Upper lobe of right lung (tissue), 1 donor: ENCODE measurements at regions not wholly inside any gene's neighbourhood (a gene's known extent, or its start where the extent isn't known, plus 50 kb on each side); places are given as distances from the start of the nearest gene placed in this dataset.

Source experiments
- ATAC-seq: fragments of 200-7000 bp; cut with Tn5 transposase; one replicate; pipeline ENCODE4 v1.9.1; 2020; ENCODE audit warnings: mild to moderate bottlenecking, moderate library complexity
- DNase-seq: peaks from one replicate; pipeline ENCODE4 v3.0.0-alpha.2; 2020
- H3K27ac ChIP-seq: fragments of 200-600 bp; one replicate; pipeline ENCODE4 v1.8.0; 2022
- H3K27me3 ChIP-seq: fragments of 200-600 bp; one replicate; pipeline ENCODE4 v1.8.0; 2022; ENCODE audit warnings: mild to moderate bottlenecking
- H3K36me3 ChIP-seq: fragments of 200-600 bp; one replicate; pipeline ENCODE4 v1.8.0; 2022
- H3K4me1 ChIP-seq: fragments of 200-600 bp; one replicate; pipeline ENCODE4 v1.8.0; 2022
- H3K4me3 ChIP-seq: fragments of 200-600 bp; one replicate; pipeline ENCODE4 v1.8.0; 2022; ENCODE audit warnings: mild to moderate bottlenecking
- H3K9me3 ChIP-seq: fragments of 200-600 bp; one replicate; pipeline ENCODE4 v1.8.0; 2022
- intact Hi-C: fragments of 100-400 bp; cut with DNase I; formaldehyde crosslinking; loops from one replicate; pipeline ENCODE4 v1.11.0; 2022
- TF ChIP-seq, protein P1 (sequence below): fragments of 200-600 bp; IDR thresholded peaks from one replicate; pipeline ENCODE4 v1.8.0; 2022; ENCODE audit warnings: antibody characterized with exemption
- donor health status: DM: no; HTN: yes; CAD: no; lungs with severe emphysema.

DNA sequence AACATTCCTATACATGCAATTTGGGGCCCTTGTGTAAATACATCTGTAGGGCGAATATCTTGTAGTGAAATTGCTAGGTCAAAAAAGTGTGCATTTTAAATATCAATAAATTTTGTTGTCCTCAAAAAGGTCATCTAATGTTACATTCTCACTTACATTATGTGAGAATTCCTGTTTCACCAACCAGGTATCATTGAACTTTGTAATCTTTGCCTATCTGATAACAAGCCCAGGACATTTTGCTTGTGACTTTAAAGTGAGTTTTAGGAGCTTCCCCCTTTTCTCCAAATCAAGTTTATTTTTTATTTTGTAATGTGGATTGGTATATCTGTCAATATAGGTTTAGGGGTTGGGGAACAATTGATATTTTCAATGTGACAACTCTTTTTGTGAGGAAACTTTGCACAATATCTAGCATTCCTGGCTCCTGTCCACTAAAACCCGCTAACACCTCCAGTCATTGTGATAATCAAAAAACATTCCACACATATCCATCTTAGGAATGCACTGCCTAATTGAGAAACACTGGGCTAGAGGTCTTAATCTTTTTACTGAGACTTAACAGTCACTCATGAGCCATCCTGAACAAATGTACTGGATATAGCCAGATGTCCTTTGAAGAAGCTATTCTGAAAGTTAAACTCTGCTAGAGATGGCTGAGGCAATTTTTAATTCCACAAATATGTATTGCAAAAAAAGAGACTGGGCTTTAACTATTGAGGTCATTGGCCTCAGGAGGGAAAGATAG is 72.5 kb upstream of the SLC1A1 start:
- no peaks in the 10 kb centered on the region for H3K27me3 ChIP-seq
- DNase-seq (no peak), ATAC-seq (no peak)
- intact Hi-C loops: no loop called here
- TF ChIP-seq, protein P1, sequence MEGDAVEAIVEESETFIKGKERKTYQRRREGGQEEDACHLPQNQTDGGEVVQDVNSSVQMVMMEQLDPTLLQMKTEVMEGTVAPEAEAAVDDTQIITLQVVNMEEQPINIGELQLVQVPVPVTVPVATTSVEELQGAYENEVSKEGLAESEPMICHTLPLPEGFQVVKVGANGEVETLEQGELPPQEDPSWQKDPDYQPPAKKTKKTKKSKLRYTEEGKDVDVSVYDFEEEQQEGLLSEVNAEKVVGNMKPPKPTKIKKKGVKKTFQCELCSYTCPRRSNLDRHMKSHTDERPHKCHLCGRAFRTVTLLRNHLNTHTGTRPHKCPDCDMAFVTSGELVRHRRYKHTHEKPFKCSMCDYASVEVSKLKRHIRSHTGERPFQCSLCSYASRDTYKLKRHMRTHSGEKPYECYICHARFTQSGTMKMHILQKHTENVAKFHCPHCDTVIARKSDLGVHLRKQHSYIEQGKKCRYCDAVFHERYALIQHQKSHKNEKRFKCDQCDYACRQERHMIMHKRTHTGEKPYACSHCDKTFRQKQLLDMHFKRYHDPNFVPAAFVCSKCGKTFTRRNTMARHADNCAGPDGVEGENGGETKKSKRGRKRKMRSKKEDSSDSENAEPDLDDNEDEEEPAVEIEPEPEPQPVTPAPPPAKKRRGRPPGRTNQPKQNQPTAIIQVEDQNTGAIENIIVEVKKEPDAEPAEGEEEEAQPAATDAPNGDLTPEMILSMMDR: no peak
- no peaks in the 10 kb centered on the region for H3K36me3 ChIP-seq
- H3K4me3 ChIP-seq: no peak overlapping the region
- H3K9me3 ChIP-seq: no peaks in the 10 kb centered on the region
- H3K4me1 ChIP-seq: no peaks in the 10 kb centered on the region
- H3K27ac ChIP-seq: no peak overlapping the region

DNA sequence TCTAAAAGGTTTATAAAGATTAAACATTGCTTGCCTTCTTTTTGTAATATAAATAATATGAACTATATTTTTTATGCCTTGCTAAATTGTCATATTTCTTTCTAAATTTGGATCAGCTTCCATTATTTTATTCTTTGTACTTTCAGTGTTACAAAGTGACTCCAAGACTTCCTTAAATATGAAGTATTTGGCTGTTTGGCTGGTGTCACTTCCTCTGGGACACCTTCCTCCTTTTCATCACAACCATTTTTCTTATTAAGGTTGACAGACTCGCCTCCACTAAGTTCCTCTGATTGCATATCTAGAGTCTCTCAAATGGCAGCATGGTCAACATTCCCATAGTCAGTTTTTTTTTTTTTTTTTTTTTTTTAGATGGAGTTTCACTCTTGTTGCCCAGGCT is 73.8 kb upstream of the SLC1A1 start:
- ATAC-seq: no peak
- intact Hi-C loops: no loop called here
- Histone ChIP-seq H3K9me3 (no peaks in the 10 kb centered on the region), H3K4me1 (no peaks in the 10 kb centered on the region), H3K36me3 (no peaks in the 10 kb centered on the region), H3K27ac (no peak overlapping the region), H3K27me3 (no peaks in the 10 kb centered on the region), H3K4me3 (no peak overlapping the region)
- no peak for DNase-seq
- TF ChIP-seq, protein P1: no peak

DNA sequence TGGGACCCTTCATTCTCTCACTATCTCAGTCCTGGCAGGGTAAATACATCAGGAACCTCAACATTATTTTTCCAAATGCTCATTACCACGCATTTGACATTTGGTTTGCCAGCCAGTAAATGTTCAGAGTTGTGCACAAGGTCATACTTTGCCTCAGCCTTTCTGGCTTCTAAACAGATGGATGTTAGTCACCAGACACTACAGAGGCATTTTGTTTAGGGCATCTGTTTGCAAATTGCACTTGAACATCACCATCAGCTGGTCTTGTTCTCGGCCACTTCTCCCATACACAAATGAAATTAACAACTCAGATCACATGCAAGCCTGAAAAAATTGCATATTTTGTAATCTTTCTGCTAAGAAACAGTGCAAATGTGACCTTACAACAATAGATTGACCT is 75.0 kb upstream of the SLC1A1 start:
- TF ChIP-seq, protein P1: no peak

GRCh38 chr9:4413856-4414255 is 76.4 kb upstream of the SLC1A1 start:
- H3K9me3 ChIP-seq: no peaks in the 10 kb centered on the region
- intact Hi-C loops: no loop called here
- H3K4me3 ChIP-seq: no peak overlapping the region
- no peaks in the 10 kb centered on the region for H3K4me1 ChIP-seq
- H3K27ac ChIP-seq: no peak overlapping the region
- DNase-seq (no peak), ATAC-seq (no peak)
- no peaks in the 10 kb centered on the region for H3K36me3 ChIP-seq
- TF ChIP-seq, protein P1: no peak
- no peaks in the 10 kb centered on the region for H3K27me3 ChIP-seq

More for the DNA sequence above, 75.0 kb upstream of the SLC1A1 start:
- H3K36me3 ChIP-seq: no peaks in the 10 kb centered on the region
- DNase-seq (no peak), ATAC-seq (no peak)
- intact Hi-C loops: no loop called here
- H3K9me3 ChIP-seq: no peaks in the 10 kb centered on the region
- H3K27ac ChIP-seq: no peak overlapping the region
- H3K4me3 ChIP-seq: no peak overlapping the region
- H3K4me1 ChIP-seq: no peaks in the 10 kb centered on the region
- H3K27me3 ChIP-seq: no peaks in the 10 kb centered on the region

- Histone ChIP-seq H3K36me3 (no peaks in the 10 kb centered on the region), H3K27me3 (no peaks in the 10 kb centered on the region), H3K27ac (no peak overlapping the region), H3K9me3 (no peaks in the 10 kb centered on the region), H3K4me1 (no peaks in the 10 kb centered on the region), H3K4me3 (no peak overlapping the region)
- TF ChIP-seq, protein P1: no peak
- intact Hi-C loops: no loop called here
- DNase-seq (no peak), ATAC-seq (no peak)
Observed at GRCh38 chr9:4404156-4404555, 86.1 kb upstream of the SLC1A1 start.

DNA sequence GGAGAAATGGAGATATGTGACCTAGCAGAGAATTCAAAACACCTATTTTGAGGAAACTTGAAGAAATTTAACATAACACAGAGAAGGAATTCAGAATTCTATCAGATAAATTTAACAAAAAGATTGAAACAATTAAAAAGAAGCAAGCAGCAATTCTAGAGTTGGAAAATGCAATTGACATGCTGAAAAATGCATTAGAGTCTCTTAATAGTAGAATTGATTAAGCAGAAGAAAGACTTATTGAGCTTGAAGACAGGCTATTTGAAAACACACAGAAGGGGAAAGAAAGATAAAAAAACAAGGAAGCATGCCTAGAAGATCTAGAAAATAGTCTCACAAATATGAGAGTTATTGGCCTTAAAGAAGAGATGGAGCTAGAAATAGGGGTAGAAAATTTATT is 87.8 kb upstream of the SLC1A1 start:
- DNase-seq (no peak), ATAC-seq (no peak)
- intact Hi-C loops: no loop called here
- no peak overlapping the region for H3K4me3 ChIP-seq
- H3K36me3 ChIP-seq: no peaks in the 10 kb centered on the region
- H3K9me3 ChIP-seq: no peaks in the 10 kb centered on the region
- no peaks in the 10 kb centered on the region for H3K27me3 ChIP-seq
- no peaks in the 10 kb centered on the region for H3K4me1 ChIP-seq
- no peak overlapping the region for H3K27ac ChIP-seq
- TF ChIP-seq, protein P1: no peak
